Type B pancreatic cell (in vitro differentiated cells): ENCODE measurements at regions not wholly inside any gene's neighbourhood (a gene's known extent, or its start where the extent isn't known, plus 50 kb on each side); places are given as distances from the start of the nearest gene placed in this dataset.

ENCODE experiments used
- DNase-seq: peaks from one replicate; pipeline ENCODE4 v3.0.0; 2021; ENCODE audit warnings: mixed read lengths; ENCODE audit not compliant: unreplicated experiment; ENCODE audit errors: extremely low spot score
- H3K27ac Mint-ChIP-seq: 2 replicates; pipeline ENCODE4 v1.8.0; 2021; ENCODE audit warnings: mild to moderate bottlenecking, mixed read lengths
- H3K27me3 Mint-ChIP-seq: 2 replicates; pipeline ENCODE4 v1.8.0; 2021; ENCODE audit warnings: mixed read lengths
- H3K36me3 Mint-ChIP-seq: 2 replicates; pipeline ENCODE4 v1.8.0; 2021; ENCODE audit warnings: mixed read lengths
- H3K4me1 Mint-ChIP-seq: one replicate; pipeline ENCODE4 v1.8.0; 2021; ENCODE audit warnings: mixed read lengths; ENCODE audit not compliant: unreplicated experiment
- H3K4me3 Mint-ChIP-seq: 2 replicates; pipeline ENCODE4 v1.8.0; 2021; ENCODE audit warnings: mild to moderate bottlenecking, mixed read lengths
- H3K9me3 Mint-ChIP-seq: 2 replicates; pipeline ENCODE4 v1.8.0; 2021; ENCODE audit warnings: mixed read lengths
- TF ChIP-seq, protein P1 (sequence below): fragments of 200-600 bp; sonication (generic); conservative IDR thresholded peaks from 2 replicates; pipeline ENCODE4 v1.5.0; 2021; ENCODE audit warnings: antibody characterized with exemption, mild to moderate bottlenecking

DNA sequence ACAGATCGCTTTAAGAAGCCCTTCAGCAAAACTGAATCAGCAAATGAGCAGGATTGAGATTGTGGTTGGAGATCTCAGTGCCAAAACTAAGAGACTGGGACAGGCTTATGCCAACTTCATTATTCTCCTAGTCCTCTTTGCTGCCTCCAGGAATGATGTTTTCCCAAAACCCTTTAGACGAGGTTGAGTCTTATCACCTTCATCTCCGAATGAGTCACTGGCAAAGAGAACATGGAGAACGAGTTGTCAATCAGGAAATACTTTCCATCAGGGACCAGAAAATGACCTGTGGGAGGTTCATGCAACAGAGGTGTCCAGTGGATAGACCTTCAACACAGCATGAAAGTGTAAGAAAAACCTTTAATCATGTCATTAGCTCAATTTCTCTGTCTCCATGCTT lies 461.5 kb downstream of the RMST start:
- no peak for DNase-seq
- Mint-ChIP-seq H3K9me3 (peaks cover 5% of the 10 kb centered on the region), H3K27me3 (no peaks in the 10 kb centered on the region), H3K4me3 (no peak overlapping the region), H3K36me3 (no peaks in the 10 kb centered on the region), H3K27ac (no peak overlapping the region), H3K4me1 (no peaks in the 10 kb centered on the region)
- TF ChIP-seq, protein P1, sequence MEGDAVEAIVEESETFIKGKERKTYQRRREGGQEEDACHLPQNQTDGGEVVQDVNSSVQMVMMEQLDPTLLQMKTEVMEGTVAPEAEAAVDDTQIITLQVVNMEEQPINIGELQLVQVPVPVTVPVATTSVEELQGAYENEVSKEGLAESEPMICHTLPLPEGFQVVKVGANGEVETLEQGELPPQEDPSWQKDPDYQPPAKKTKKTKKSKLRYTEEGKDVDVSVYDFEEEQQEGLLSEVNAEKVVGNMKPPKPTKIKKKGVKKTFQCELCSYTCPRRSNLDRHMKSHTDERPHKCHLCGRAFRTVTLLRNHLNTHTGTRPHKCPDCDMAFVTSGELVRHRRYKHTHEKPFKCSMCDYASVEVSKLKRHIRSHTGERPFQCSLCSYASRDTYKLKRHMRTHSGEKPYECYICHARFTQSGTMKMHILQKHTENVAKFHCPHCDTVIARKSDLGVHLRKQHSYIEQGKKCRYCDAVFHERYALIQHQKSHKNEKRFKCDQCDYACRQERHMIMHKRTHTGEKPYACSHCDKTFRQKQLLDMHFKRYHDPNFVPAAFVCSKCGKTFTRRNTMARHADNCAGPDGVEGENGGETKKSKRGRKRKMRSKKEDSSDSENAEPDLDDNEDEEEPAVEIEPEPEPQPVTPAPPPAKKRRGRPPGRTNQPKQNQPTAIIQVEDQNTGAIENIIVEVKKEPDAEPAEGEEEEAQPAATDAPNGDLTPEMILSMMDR, result no peak

DNA sequence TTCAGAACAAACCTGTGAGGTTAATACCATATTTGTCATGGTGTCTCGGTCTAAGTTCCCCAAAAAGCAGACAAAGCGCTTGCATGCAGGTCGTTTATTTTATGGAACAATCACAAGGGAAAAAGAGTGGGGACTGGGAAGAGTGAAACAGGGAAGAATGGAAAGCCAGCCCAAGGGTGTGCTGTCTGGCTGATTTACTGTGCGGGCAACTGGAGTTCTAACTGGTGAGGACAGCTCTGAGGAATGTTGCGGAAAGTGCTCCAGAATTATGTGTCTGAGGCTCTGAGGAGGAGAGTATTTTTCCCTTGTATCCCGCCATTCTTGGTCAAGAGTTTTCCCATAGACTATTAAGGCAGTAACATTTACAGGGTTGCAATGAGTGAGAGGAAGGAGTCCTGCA lies 465.4 kb downstream of the RMST start:
- no peak for DNase-seq
- no peak overlapping the region for H3K4me3 Mint-ChIP-seq
- H3K9me3 Mint-ChIP-seq, result peaks cover 5% of the 10 kb centered on the region
- H3K27me3 Mint-ChIP-seq, result no peaks in the 10 kb centered on the region
- no peak overlapping the region for H3K27ac Mint-ChIP-seq
- no peaks in the 10 kb centered on the region for H3K36me3 Mint-ChIP-seq
- TF ChIP-seq, protein P1, result no peak
- no peaks in the 10 kb centered on the region for H3K4me1 Mint-ChIP-seq

DNA sequence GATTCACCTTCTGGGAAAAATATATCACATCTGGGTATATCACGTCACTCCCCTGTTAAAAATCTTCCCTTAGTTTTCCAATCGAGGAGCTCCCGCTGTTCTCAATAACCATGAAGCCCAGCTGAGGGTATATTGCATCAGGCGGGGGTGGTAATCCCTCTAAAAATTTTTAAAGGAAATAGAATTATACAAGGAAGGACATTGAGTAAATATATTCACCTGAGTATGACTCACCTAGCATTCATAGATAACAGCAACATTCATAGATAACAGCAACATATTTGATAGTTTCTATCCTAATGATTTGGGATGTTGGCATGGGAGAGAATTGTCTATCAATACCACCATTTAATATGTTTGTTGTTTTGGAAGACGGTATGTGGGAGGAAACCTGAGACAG lies 473.6 kb downstream of the RMST start:
- no peak for DNase-seq
- no peaks in the 10 kb centered on the region for H3K9me3 Mint-ChIP-seq

DNA sequence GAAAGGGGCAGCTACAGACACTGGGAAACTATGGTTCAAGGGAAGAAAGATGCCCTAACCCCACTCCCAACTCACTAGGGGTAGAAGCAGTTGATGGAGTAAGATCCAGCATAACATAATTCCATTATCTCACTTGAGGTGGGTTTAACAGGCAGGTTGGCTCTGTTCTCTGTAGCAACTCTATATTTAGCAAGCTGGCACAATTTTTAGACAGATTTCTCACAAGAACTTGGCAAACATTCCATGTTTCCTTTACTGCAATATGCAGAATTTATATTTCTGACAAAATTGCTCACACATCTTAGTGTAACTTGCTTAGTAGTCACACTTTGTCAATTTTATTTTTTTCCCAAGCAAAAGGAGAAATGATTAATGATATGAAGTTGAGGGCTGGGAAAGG lies 475.4 kb downstream of the RMST start:
- Mint-ChIP-seq H3K4me1 (peaks cover 13% of the 10 kb centered on the region), H3K27ac (no peak overlapping the region), H3K4me3 (no peak overlapping the region), H3K9me3 (no peaks in the 10 kb centered on the region), H3K36me3 (no peaks in the 10 kb centered on the region), H3K27me3 (peaks cover 7% of the 10 kb centered on the region)
- TF ChIP-seq, protein P1, result no peak
- no peak for DNase-seq

More for the DNA sequence above, 473.6 kb downstream of the RMST start:
- no peaks in the 10 kb centered on the region for H3K36me3 Mint-ChIP-seq
- H3K27ac Mint-ChIP-seq, result no peak overlapping the region
- H3K27me3 Mint-ChIP-seq, result peaks cover 7% of the 10 kb centered on the region
- H3K4me1 Mint-ChIP-seq, result peaks cover 8% of the 10 kb centered on the region
- no peak overlapping the region for H3K4me3 Mint-ChIP-seq
- TF ChIP-seq, protein P1, result no peak

DNA sequence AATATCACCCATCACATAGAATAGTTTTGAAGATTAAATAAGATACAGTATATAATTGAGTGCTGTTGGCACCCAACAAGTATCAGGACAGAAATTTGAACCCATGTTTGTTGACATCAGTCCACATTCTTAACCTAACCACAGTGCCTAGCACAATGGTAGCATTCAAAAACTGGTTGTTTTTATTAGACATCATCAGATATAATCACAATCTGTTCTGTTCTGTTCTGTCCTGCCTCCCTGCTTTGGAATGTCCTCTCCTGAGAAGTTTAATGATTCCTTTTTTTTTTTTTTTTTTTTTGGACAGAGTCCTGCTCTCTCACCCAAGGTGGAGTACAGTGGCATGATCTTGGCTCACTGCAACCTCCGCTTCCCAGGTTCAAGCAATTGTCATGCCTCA lies 476.6 kb downstream of the RMST start:
- no peaks in the 10 kb centered on the region for H3K36me3 Mint-ChIP-seq
- DNase-seq, result no peak
- no peak overlapping the region for H3K27ac Mint-ChIP-seq
- no peak overlapping the region for H3K4me3 Mint-ChIP-seq
- H3K4me1 Mint-ChIP-seq, result peaks cover 14% of the 10 kb centered on the region
- H3K27me3 Mint-ChIP-seq, result peaks cover 7% of the 10 kb centered on the region
- TF ChIP-seq, protein P1, result no peak
- no peaks in the 10 kb centered on the region for H3K9me3 Mint-ChIP-seq

DNA sequence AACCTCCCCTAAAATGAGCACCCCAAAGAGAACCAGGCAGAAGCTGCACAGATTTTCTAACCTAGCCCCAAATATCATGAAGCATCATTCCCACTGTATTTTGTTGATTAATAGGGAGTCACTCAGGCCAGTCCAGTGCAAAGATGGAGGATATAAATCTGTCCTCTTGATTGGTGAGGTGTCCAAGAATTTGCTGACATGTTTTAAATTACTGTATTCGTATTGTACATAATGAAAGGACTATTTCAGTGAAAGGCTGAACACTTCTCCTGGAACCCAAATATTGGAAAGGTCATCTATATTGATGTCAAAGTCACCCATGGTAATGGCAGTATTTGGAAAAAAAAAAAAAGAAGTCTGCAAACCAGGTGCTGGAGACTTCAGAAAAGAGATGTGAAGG lies 477.5 kb downstream of the RMST start:
- H3K9me3 Mint-ChIP-seq, result no peaks in the 10 kb centered on the region
- peaks cover 7% of the 10 kb centered on the region for H3K27me3 Mint-ChIP-seq
- no peak for DNase-seq
- no peak overlapping the region for H3K27ac Mint-ChIP-seq
- H3K4me3 Mint-ChIP-seq, result no peak overlapping the region
- H3K4me1 Mint-ChIP-seq, result peaks cover 14% of the 10 kb centered on the region
- no peaks in the 10 kb centered on the region for H3K36me3 Mint-ChIP-seq
- TF ChIP-seq, protein P1, result no peak
